ENCODE measurements at regions not wholly inside any gene's neighbourhood (a gene's known extent, or its start where the extent isn't known, plus 50 kb on each side); places are given as distances from the start of the nearest gene placed in this dataset.

DNA sequence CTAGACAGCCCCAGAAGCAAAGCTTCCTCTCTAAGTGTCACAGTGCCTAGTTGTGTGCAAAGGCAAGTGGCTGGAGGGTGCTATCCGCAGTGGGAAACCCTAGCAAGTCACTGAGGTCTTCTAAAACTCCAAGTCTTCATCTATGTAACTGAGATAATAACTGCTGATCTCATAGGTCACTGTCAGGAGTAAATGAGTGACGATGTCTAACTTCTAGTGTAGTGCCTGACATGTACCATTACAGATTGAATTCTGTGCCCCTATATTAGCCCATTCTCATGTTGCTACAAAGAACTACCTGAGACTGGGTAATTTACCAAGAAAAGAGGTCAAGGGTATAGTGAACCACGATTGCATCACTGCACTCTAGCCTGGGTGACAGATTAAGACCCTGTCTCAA lies 253.5 kb upstream of the JARID2 start:
- TF ChIP-seq CTCF (conservative IDR thresholded peaks at IDR 0.05; ENCODE audit: low read length) = no peak
- no peak for TF ChIP-seq EZH2phosphoT487 (IDR thresholded peaks at IDR 0.05; ENCODE audit: borderline replicate concordance, low read depth, low read length)
